ENCODE measurements at regions not wholly inside any gene's neighbourhood (a gene's known extent, or its start where the extent isn't known, plus 50 kb on each side); places are given as distances from the start of the nearest gene placed in this dataset.

- no peak for TF ChIP-seq CTCF (IDR thresholded peaks at IDR 0.05; ENCODE audit: unreplicated experiment)
- Mint-ChIP-seq H3K36me3 (ENCODE audit: low read depth, unreplicated experiment) (no peaks in the 10 kb centered on the region), H3K27me3 (ENCODE audit: unreplicated experiment) (no peaks in the 10 kb centered on the region), H3K4me3 (ENCODE audit: unreplicated experiment) (no peak overlapping the region), H3K4me1 (ENCODE audit: unreplicated experiment) (no peaks in the 10 kb centered on the region), H3K9me3 (ENCODE audit: unreplicated experiment) (no peaks in the 10 kb centered on the region), H3K27ac (ENCODE audit: unreplicated experiment) (no peak overlapping the region)
- no peak for DNase-seq (ENCODE audit: low spot score)
Measured at GRCh38 chr2:75340560-75340959, 141.2 kb upstream of the TACR1 start.

GRCh38 chr2:75338461-75338860 lies 139.1 kb upstream of the TACR1 start:
- no peaks in the 10 kb centered on the region for H3K36me3 Mint-ChIP-seq (ENCODE audit: low read depth, unreplicated experiment)
- H3K4me3 Mint-ChIP-seq (ENCODE audit: unreplicated experiment) = no peak overlapping the region
- H3K4me1 Mint-ChIP-seq (ENCODE audit: unreplicated experiment) = no peaks in the 10 kb centered on the region
- no peak for TF ChIP-seq CTCF (IDR thresholded peaks at IDR 0.05; ENCODE audit: unreplicated experiment)
- H3K9me3 Mint-ChIP-seq (ENCODE audit: unreplicated experiment) = no peaks in the 10 kb centered on the region
- no peaks in the 10 kb centered on the region for H3K27me3 Mint-ChIP-seq (ENCODE audit: unreplicated experiment)
- DNase-seq (ENCODE audit: low spot score) = no peak
- no peak overlapping the region for H3K27ac Mint-ChIP-seq (ENCODE audit: unreplicated experiment)

GRCh38 chr2:75337619-75338018 lies 138.3 kb upstream of the TACR1 start:
- DNase-seq (ENCODE audit: low spot score) = no peak
- TF ChIP-seq CTCF (IDR thresholded peaks at IDR 0.05; ENCODE audit: unreplicated experiment) = no peak
- Mint-ChIP-seq H3K36me3 (ENCODE audit: low read depth, unreplicated experiment) (no peaks in the 10 kb centered on the region), H3K9me3 (ENCODE audit: unreplicated experiment) (no peaks in the 10 kb centered on the region), H3K4me1 (ENCODE audit: unreplicated experiment) (no peaks in the 10 kb centered on the region), H3K27me3 (ENCODE audit: unreplicated experiment) (no peaks in the 10 kb centered on the region), H3K27ac (ENCODE audit: unreplicated experiment) (no peak overlapping the region), H3K4me3 (ENCODE audit: unreplicated experiment) (no peak overlapping the region)

- no peaks in the 10 kb centered on the region for H3K9me3 Mint-ChIP-seq (ENCODE audit: unreplicated experiment)
- no peaks in the 10 kb centered on the region for H3K36me3 Mint-ChIP-seq (ENCODE audit: low read depth, unreplicated experiment)
- H3K27ac Mint-ChIP-seq (ENCODE audit: unreplicated experiment) = no peak overlapping the region
- no peaks in the 10 kb centered on the region for H3K4me1 Mint-ChIP-seq (ENCODE audit: unreplicated experiment)
- no peaks in the 10 kb centered on the region for H3K27me3 Mint-ChIP-seq (ENCODE audit: unreplicated experiment)
- TF ChIP-seq CTCF (IDR thresholded peaks at IDR 0.05; ENCODE audit: unreplicated experiment) = no peak
- H3K4me3 Mint-ChIP-seq (ENCODE audit: unreplicated experiment) = no peak overlapping the region
- DNase-seq (ENCODE audit: low spot score) = no peak
Measured at GRCh38 chr2:75337016-75337415, 137.7 kb upstream of the TACR1 start.

GRCh38 chr2:75336451-75336850 lies 137.1 kb upstream of the TACR1 start:
- TF ChIP-seq CTCF (IDR thresholded peaks at IDR 0.05; ENCODE audit: unreplicated experiment) = no peak
- DNase-seq (ENCODE audit: low spot score) = no peak
- H3K27ac Mint-ChIP-seq (ENCODE audit: unreplicated experiment) = no peak overlapping the region
- H3K36me3 Mint-ChIP-seq (ENCODE audit: low read depth, unreplicated experiment) = no peaks in the 10 kb centered on the region
- no peaks in the 10 kb centered on the region for H3K9me3 Mint-ChIP-seq (ENCODE audit: unreplicated experiment)
- H3K4me1 Mint-ChIP-seq (ENCODE audit: unreplicated experiment) = no peaks in the 10 kb centered on the region
- H3K4me3 Mint-ChIP-seq (ENCODE audit: unreplicated experiment) = no peak overlapping the region
- H3K27me3 Mint-ChIP-seq (ENCODE audit: unreplicated experiment) = no peaks in the 10 kb centered on the region
